HG03139 (cell line): ENCODE measurements at regions not wholly inside any gene's neighbourhood (a gene's known extent, or its start where the extent isn't known, plus 50 kb on each side); places are given as distances from the start of the nearest gene placed in this dataset.
A peak's percentile ranks its signal among the peaks of the same experiment; 100 is the strongest.
"Not testable (repeated sequence)": the region's sequence is repeated elsewhere in the genome, so short reads cannot be mapped to it uniquely, and the experiment has no call there.

ENCODE experiments used
- ATAC-seq: cut with Tn5 transposase; IDR thresholded peaks from one replicate; pipeline ENCODE4 v1.9.1; 2021; ENCODE audit not compliant: unreplicated experiment

DNA sequence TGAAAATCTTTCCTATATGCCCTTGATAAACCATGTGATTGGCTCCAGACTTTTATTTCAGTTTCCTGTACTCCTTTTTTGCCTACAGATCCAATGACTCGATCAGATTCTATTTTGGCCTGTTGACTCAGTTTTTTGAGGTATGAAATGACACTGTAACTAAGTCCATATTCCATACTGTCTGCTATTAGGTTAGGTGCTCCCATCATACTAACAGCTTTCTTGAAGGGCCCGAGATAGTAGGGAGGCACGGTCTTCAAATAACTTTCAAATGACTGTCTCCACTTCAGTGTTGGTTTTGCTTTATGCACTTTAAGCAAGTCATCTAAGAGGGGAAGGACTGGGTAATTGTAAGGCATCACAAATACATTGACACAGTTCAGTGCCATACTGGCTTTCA, 295.4 kb upstream of the DAB2 start:
- ATAC-seq: no peak

DNA sequence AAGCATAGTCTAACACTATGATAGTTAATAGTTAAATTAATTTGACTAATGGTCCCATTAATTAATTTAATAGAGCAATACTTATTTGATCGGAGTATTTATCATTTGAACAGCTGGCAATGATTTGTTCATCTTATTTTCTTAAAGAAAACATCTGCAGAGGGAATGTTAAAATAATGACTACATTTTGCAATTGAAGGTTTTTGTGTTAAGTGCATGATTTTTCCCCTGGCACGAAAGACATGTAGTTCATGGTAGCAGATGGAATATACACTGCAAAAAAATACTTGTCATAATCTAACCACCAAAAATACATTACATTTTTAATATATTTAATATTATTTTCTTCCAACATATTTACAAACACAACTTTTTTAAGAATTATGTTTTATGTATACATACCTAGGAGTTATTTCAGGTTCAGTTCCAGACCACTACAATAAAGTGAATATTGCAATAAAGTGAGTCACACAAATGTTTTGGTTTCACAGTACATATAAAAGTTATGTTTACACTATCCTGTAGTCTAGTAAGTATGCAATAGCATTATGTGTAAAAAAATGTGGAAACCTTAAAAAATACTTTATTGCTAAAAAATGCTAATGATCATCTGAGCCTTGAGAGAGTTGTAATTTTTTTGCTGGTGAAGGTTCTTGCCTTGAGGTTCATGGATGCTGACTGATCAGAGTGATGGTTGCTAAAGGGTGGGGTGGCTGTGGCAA, 292.6 kb upstream of the DAB2 start:
- no peak for ATAC-seq

DNA sequence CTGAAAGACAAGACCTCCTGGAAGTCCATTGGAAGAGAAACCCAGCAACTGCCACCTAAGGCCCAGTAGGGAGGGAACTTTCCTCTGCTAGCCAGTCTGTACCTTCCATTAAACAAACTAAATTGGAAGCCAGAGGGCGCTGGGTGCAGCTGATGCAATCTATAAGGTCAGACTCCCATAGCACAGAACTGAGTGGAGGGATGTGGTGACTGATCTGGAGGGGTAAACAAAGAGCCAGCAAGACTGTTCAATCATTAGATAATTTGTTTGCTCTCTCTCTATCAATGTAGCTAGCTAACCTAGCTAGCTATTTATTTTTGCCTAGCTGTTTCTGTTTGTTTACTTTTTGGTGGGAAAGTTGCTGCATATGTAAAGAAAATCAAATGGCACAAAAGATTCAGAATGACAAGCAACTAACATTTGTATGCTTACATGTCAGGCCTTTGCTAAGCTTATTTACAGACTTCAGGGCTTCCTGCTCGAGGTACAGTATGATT, 291.8 kb upstream of the DAB2 start:
- ATAC-seq: peak; percentile 76

DNA sequence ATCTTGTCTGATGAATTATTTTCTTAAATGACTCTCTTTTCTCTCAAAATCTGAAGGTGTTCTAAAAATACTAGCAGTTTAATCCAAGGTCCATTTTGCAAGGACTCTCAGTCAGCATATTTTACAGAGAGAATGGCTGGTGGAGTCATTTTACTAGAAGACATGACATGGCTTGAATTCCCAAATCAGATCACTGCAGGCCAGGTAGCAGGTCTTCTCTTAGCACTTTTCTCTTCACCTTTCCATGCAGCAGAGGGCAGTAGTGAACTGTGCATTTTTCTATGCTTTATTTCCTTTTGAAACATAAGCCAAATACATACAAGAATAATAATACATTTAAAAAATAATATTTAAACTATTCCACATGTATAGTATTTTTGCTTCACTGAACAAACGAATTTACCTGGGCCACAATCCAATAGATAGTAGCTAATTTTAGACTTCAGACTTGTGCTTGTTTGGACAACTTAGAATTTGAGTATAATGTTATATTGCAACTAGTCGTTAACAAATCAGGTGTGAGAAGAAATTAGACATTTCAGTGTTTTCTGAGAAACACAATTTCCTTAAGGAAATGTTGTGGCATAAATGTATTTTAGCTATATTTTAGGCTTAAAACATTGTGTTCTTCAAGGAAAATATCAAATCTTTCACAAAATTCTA, 289.4 kb upstream of the DAB2 start:
- ATAC-seq: no peak

DNA sequence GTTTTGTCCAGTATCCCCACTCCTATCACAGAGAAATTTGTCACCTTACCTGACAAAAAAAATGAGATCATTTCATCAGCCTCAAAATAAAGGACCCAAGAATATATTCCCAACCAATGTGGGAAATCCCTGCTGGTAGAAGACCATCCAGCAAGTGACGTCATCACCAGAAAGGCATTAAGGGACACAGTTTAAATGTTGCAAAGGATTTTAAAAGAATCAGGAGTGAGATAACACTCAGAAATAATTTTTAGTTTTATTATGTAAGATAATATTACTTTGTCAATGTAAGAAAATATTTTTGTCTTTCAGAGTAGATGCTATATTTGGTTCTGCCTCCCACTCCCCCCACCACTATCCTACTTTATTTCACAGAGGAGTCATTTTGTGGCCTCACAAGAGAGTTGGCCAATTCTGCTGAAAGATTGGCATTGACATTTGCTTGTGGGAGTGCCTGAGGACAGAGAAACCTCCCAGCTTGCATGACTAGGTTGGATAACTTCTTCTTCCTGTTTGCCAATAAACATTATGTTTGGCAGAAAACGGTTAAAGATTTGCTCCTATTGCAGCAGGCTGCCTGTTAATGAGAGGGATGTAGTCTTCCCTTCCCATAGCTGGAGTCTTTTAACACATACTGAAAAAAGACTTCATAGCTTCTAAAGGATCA, 288.6 kb upstream of the DAB2 start:
- no peak for ATAC-seq

DNA sequence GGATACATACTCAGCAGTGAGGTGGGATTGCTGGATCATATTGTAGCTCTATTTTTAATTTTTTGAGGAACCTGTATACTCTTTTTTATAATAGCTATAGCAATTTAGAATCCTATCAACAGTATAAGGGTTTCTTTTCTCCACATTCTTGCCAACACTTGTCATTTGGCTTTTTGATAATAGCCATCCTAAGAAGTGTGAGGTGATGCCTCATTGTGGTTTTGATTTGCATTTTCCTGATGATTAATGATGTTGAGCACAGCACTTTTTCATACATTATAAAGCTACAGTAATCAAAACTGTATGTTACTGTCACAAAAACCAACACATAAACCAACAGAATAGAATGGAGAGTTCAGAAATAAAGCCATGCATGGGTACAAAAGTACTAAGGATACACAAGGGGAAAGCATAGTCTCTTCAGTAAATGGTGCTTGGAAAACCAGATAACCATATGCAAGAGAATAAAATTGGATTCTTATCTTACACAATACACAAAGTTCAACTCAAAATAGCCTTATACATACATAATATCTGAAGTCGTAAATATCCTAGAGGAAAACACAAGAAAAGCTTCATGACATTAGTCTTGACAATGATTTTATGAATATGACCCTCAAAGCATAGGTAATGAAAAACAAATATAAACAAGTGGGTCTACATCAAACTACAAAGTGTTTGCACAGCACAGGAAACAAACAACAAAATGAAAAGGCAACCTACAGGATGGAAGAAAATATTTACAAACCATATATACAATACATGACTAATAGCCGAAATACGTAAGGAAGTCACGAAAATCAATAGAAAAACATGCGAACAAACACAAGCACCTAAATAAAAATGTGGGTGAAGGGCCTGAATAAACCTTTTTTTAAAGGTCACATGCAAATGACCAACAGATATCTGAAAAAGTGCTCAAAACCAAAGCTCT, 287.8 kb upstream of the DAB2 start:
- ATAC-seq: no peak

DNA sequence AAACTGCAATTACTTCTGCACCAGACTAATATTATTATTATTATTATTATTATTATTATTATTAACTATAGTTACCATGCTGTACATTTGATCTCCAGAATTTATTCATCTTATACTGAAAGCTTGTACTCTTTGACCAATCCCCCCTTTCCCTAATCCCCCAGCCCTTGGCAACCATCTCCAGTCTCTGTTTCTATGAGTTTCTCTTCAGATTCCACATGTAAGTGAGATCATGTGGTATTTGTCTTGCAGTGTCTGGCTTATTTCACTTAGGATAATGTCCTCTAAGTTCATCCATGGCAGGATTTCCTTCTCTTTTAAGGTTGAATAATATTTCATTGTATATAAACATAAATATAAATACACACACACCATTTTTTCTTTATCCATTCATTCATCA, 287.0 kb upstream of the DAB2 start:
- ATAC-seq: no peak

DNA sequence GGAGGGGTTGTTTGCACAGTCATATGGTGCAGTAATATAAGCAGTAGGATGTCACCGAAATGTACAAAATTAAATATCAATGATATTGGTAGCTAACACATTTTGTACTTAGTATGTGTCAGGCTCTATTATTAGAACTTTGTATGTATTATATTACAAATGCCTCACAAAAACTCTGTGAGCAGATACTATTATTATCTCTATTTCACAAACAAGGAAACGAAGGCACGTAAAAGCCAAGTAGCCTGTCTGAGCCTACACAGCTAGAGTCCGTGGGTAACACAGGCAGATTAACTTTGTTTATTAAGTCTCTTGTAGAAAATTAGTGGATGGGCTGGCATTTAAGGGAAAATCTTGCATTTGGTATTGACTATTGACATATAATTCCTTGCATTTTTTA, 284.3 kb upstream of the DAB2 start:
- no peak for ATAC-seq

DNA sequence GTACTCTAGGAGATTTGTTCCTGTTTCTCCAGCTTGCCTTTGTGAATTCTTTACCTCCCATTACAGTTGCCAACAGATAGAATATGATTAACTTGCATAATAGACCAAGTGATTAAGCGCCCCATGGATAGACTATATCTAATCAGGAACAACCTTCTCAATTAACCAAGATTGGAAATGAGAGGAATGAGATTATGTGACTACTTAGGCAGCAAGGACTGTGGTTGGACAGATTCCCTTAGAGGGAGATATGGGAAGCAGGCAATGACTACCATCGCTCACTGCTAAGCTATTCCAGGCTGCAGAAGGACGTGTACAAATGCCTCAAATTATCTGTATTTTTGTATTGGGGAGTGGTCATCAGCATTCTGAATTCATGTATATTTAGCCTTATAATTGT, 278.1 kb upstream of the DAB2 start:
- ATAC-seq: no peak

DNA sequence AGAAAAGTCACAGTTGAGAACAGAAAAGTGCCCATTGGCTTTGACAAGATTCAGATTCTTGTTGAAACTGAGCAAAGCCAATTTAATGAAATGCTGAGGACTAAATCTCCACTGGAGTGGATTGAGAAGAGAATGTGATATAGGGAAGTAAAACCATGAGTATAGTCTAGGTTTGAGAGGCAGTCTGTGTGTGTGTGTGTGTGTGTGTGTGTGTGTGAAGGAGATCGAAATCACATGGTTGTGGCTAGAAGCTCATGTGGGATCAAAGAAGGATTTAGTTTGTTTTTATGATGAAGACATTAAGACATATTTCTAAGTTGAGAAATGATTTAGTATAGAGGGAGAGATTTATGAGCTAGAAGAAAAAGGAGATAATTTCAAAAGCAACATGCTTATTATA, 275.7 kb upstream of the DAB2 start:
- no peak for ATAC-seq

DNA sequence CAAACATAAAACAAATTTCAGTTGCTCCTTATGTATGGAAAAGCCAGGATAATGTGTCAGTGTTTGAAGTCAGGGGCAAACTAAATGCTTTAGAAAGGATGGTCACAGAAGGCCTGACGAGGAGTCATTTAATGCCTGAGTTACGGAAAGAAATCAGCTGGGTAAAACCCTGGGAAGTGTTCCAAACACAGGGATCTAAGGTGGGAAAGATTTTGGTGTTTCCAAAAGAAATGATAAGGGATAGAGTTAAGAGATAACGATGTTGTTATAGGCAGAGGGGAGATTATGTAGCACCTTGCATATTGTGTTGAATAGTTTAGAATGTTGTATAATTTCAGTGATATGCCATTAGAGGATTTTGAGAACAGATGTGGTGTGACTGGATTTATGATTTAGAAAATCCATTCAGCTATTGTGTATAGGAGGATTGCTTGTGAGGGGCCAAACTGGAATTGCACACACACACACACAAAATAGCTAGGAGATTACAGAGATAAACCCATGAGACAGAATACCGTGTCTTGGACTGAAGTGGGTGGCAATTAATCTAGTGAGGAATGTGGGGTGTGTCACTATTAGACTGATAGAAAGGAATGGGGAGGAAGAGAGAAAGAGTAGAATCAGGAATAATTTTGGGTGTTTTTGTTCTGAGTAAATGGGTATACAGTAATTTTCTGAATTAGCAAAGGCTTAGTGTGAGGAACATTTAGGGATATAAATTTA, 274.2 kb upstream of the DAB2 start:
- ATAC-seq: no peak

DNA sequence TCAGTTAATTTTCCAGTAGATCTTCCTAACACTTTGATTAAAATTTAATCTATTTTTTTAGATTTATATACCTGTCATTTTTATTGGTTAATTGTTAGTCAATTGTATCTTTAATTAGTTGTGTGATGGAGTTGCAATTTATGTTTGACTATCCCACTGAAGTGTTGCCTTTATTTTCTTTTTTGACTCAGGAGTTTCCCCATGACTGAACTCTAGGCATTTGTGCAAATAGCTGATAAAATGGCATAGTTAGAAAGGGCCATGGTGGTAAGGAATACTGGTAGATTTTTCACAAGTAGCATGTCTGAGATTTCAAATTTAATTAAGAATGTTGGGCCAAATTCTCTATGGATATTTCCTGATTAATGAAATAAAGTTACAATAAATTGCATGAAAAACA, 273.1 kb upstream of the DAB2 start:
- no peak for ATAC-seq

DNA sequence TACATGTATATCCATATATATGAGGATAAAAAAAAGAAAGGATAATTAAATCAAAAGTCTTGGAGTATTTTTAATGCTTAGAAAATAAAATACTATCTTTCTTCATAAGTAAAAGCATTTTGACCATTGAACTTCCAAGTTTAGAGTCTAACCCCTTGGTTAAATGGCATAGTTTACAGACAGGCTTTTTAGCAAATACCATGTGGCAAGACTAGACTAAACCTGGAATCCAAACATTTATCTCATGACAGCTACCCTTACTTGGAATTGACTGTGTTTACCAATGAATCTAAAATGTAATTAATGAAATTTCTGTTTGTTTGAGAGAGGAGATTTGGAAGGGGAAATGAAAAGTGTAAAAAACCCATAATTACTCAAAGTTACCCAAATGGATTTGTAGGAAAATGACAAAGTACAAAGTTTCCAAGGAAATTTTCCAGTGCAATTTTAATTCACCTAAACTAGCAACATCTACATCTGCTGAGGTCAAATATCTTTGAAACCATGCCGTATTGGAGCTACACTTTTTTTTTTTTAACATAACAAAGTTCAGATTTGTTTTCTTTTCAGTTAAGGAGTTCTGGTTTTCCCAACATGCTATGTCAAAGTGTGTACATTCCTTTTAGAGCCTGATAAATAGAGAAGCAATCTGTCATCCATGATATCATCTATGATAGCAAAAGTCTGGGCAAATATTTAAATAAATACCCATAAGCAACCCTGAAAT, 272.1 kb upstream of the DAB2 start:
- ATAC-seq: no peak

DNA sequence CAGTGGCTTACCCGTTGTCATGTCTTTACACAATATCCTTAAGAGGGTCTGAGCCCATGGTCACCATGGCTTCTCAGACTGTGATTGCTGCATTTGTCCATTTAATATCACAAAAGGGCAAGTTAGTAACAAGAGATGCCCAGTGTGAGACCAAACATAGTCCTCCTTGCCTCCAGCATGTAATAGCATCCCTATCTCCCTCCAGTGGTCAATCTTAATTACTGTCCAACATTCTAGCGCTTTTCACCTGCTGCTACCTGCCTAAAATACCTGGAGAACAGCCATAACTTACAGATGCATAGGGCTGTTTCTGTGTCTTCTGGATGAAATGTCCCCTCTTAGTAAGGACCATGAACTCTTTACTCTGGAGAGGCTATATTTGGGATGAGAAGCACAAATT, 267.2 kb upstream of the DAB2 start:
- ATAC-seq: no peak

DNA sequence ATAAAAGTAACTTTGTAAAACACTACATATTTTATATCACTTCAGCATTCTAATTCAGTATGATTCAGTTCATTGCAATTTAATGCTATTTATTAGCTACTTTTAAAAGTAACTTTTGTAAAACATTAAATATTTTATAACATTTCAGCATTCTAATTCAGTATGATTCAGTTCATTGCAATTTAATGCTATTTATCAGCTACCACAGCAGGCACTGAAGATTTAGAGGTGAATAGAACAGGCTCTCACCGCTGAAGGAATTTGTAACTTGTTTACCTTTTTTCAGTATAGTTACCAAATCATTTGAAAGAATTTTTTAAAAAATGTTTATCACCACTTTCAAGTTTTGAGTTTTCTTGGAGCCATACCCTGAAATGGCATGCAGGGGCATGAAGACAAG, 266.4 kb upstream of the DAB2 start:
- no peak for ATAC-seq

DNA sequence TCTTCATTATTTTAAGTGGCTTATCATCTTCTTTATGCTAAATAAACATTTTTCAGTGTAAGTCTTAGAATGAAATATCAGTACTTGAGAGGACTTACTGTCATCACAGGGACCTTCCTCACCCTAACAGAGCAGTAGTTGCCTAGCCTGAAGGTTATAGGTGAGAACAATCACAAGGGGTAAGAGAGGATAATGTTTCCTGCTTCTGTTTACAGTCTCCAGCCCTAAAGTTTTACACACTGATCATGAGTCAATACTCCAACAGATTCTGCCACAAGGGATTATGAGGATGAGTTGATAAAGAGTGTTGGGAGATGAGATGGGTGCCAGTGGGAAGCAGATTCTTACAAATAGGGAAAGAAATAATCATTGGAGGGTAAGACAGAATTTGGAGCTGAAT, 265.1 kb upstream of the DAB2 start:
- no peak for ATAC-seq

DNA sequence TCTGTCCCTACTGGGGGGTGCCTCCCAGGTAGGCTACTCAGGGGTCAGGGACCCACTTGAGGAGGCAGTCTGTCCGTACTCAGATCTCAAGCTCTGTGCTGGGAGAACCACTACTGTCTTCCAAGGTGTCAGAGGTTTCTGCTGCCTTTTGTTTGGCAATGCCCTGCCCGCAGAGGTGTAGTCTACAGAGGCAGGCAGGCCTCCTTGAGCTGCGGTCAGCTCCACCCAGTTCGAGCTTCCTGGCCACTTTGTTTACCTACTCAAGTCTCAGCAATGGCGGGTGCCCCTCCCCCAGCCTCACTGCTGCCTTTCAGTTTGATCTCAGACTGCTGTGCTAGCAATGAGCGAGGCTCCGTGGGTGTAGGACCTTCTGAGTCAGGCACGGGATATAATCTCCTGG, 263.1 kb upstream of the DAB2 start:
- ATAC-seq: not testable (repeated sequence)

DNA sequence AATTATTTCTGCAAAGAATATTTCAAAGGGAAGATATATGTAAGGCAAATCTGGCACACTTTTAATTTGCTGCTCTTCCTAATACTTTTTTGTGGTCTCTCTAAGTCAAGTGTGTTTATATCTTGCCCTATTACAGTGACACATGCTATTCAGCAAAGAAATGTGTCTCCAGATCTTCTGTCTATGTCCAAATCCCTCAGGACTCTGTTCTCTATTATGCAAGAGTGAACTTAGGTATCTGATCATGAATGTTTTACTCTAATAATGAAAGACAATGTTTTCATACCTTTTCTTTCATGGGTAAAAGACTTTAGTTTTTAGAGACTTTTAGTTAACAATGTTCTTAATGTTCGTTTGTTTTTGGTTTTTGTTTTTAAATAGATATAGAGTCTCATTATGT, 255.4 kb upstream of the DAB2 start:
- ATAC-seq: no peak

DNA sequence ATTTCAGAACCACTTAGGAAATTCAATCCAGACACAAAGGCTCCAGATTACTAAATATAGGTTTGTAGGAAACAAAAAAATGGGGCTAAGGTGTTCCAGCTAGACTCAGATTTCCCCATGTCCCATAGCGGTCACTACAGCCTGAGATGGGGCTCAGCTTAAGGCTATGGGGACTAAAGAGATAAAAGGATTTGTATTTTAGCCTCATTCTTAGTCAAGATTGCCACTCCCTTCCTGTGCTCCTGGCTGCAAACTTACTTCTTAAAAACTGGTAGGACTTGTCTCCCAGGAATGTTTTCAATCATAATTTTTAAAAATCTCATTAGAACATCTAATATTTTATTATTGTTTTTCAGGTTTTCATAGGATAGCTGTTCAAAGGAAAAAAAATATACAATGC, 253.8 kb upstream of the DAB2 start:
- ATAC-seq: no peak

DNA sequence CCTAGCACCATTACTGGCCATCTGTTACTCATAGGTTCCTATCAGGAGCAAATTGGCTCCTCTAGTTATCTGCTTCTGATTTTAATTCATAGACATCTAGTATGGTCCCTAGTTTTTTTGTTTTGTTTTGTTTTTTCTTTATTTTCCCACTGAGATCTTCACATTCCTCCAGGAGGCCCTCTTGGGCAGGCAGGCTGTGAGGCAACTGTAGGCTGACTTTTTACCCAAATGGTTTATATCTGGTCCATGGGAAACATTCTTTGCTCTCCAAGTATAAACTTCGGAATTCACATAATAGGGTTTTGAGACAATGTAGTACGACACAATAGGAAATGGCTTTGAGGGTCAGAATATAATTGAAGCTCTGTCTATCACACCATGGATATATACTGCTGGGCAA, 250.9 kb upstream of the DAB2 start:
- no peak for ATAC-seq
